GM23338 (cell line): ENCODE measurements at regions not wholly inside any gene's neighbourhood (a gene's known extent, or its start where the extent isn't known, plus 50 kb on each side); places are given as distances from the start of the nearest gene placed in this dataset.

Experiments
- ATAC-seq: fragments of 200-7000 bp; cut with Tn5 transposase; 3 replicates; pipeline ENCODE4 v1.9.1; 2020
- DNase-seq: peaks from one replicate; pipeline ENCODE4 v3.0.0-alpha.2; 2015; ENCODE audit warnings: low spot score
- H2AFZ ChIP-seq: fragments of 200-600 bp; sonication (generic); 2 replicates; pipeline ENCODE4 v1.8.0; 2016; ENCODE audit warnings: antibody characterized with exemption, mild to moderate bottlenecking, moderate library complexity
- H3F3A ChIP-seq: fragments of 200-600 bp; sonication (generic); replicated peaks from 2 replicates; pipeline ENCODE4 v1.8.0; 2017; ENCODE audit warnings: antibody characterized with exemption, mixed run types, low read depth
- H3K27ac ChIP-seq: fragments of 200-600 bp; sonication (generic); 2 replicates; pipeline ENCODE4 v1.6.1; 2016; ENCODE audit warnings: low read depth
- H3K27me3 ChIP-seq: fragments of 200-600 bp; sonication (generic); 2 replicates; pipeline ENCODE4 v1.8.0; 2016; ENCODE audit warnings: mild to moderate bottlenecking, mixed run types, moderate library complexity; ENCODE audit not compliant: insufficient read depth
- H3K36me3 ChIP-seq: fragments of 200-600 bp; sonication (generic); 2 replicates; pipeline ENCODE4 v1.8.0; 2016; ENCODE audit warnings: mild to moderate bottlenecking; ENCODE audit not compliant: insufficient read depth
- H3K4me1 ChIP-seq: fragments of 200-600 bp; sonication (generic); 2 replicates; pipeline ENCODE4 v1.8.0; 2016; ENCODE audit warnings: mild to moderate bottlenecking, moderate library complexity; ENCODE audit not compliant: insufficient read depth
- H3K4me2 ChIP-seq: fragments of 200-600 bp; sonication (generic); 2 replicates; pipeline ENCODE4 v1.7.1; 2017; ENCODE audit warnings: mixed run types
- H3K4me3 ChIP-seq: fragments of 200-600 bp; sonication (generic); 2 replicates; pipeline ENCODE4 v1.6.1; 2016; ENCODE audit warnings: mixed run types
- H3K79me2 ChIP-seq: fragments of 200-600 bp; sonication (generic); replicated peaks from 2 replicates; pipeline ENCODE4 v1.8.0; 2017; ENCODE audit warnings: mild to moderate bottlenecking; ENCODE audit not compliant: insufficient read depth
- H3K9me2 ChIP-seq: fragments of 200-600 bp; sonication (generic); 2 replicates; pipeline ENCODE4 v1.8.0; 2017; ENCODE audit not compliant: insufficient read depth
- H4K20me1 ChIP-seq: fragments of 200-600 bp; sonication (generic); replicated peaks from 2 replicates; pipeline ENCODE4 v1.8.0; 2017; ENCODE audit warnings: mild to moderate bottlenecking; ENCODE audit not compliant: insufficient read depth
- H3K27ac Mint-ChIP-seq: 2 replicates; pipeline ENCODE4 v1.8.0; 2020; ENCODE audit warnings: inconsistent platforms, mild to moderate bottlenecking, moderate library complexity, mixed read lengths
- H3K27me3 Mint-ChIP-seq: 3 replicates; pipeline ENCODE4 v1.8.0; 2022; ENCODE audit warnings: low read depth, mild to moderate bottlenecking, moderate library complexity, mixed read lengths, inconsistent platforms; ENCODE audit not compliant: insufficient read depth, poor library complexity
- H3K36me3 Mint-ChIP-seq: 3 replicates; pipeline ENCODE4 v1.8.0; 2021; ENCODE audit warnings: low read depth, mild to moderate bottlenecking, inconsistent platforms, moderate library complexity, mixed read lengths
- H3K4me1 Mint-ChIP-seq: 3 replicates; pipeline ENCODE4 v1.8.0; 2020; ENCODE audit warnings: mild to moderate bottlenecking, inconsistent platforms, mixed read lengths
- H3K4me3 Mint-ChIP-seq: 3 replicates; pipeline ENCODE4 v1.8.0; 2021; ENCODE audit warnings: moderate library complexity, mild to moderate bottlenecking, inconsistent platforms, mixed read lengths
- H3K9me3 Mint-ChIP-seq: 3 replicates; pipeline ENCODE4 v1.8.0; 2020; ENCODE audit warnings: moderate library complexity, mild to moderate bottlenecking, inconsistent platforms, mixed read lengths
- CREB1 ChIP-seq: fragments of 250-450 bp; sonication (Bioruptor Pico); IDR thresholded peaks from 2 replicates; pipeline ENCODE4 v1.5.0; 2020; ENCODE audit warnings: low read depth, mild to moderate bottlenecking, moderate library complexity
- CTCF ChIP-seq, 2 experiments: fragments of 200-600 bp in 1 of 2; sonication (generic) in 1 of 2; conservative IDR thresholded peaks; 2 replicates each; pipeline versions ENCODE4 v1.5.1 to v1.6.1; 2016 to 2017; ENCODE audit warnings: antibody characterized with exemption in 2 of 2, low read depth in 2 of 2, mild to moderate bottlenecking in 2 of 2, moderate library complexity in 1 of 2
- ETS1 ChIP-seq: IDR thresholded peaks from 2 replicates; pipeline ENCODE4 v1.6.1; 2016; ENCODE audit warnings: antibody characterized with exemption
- NANOG ChIP-seq: IDR thresholded peaks from 2 replicates; pipeline ENCODE4 v1.6.1; 2016; ENCODE audit warnings: antibody characterized with exemption, borderline replicate concordance
- STAT1 ChIP-seq: IDR thresholded peaks from one replicate; pipeline ENCODE4 v1.6.1; 2016; ENCODE audit warnings: antibody characterized with exemption; ENCODE audit not compliant: unreplicated experiment
- ZNF331 ChIP-seq: fragments of 250-450 bp; sonication (Bioruptor Pico); IDR thresholded peaks from 2 replicates; pipeline ENCODE4 v1.5.0; 2020; ENCODE audit warnings: low read depth, mild to moderate bottlenecking, moderate library complexity
- ZNF462 ChIP-seq: fragments of 250-450 bp; sonication (Bioruptor Pico); IDR thresholded peaks from 2 replicates; pipeline ENCODE4 v1.5.0; 2020; ENCODE audit warnings: mild to moderate bottlenecking, moderate library complexity

- Histone ChIP-seq H3K9me2 (peaks cover 4% of the 10 kb centered on the region), H2AFZ (no peak overlapping the region), H3K36me3 (no peaks in the 10 kb centered on the region), H3K4me2 (peak overlapping the region; percentile 53), H3F3A (no peaks in the 10 kb centered on the region), H3K79me2 (no peaks in the 10 kb centered on the region), H3K27me3 (no peaks in the 10 kb centered on the region), H3K4me3 (no peak overlapping the region), H3K27ac (no peak overlapping the region), H4K20me1 (no peaks in the 10 kb centered on the region), H3K4me1 (peaks cover 16% of the 10 kb centered on the region)
- Mint-ChIP-seq H3K9me3 (peaks cover 5% of the 10 kb centered on the region; the same call in 1 of the 3 replicates), H3K4me3 (no peak overlapping the region), H3K4me1 (peaks cover 21% of the 10 kb centered on the region), H3K27me3 (peaks cover 7% of the 10 kb centered on the region), H3K27ac (no peak overlapping the region), H3K36me3 (no peaks in the 10 kb centered on the region)
- no peak for TF ChIP-seq ETS1
- no peak for TF ChIP-seq ZNF331 (CRISPR knock-in tag)
- TF ChIP-seq NANOG: peak; percentile 84; the same call in 1 of the 2 replicates
- peak; percentile 69; the same call in 1 of the 2 replicates for TF ChIP-seq ZNF462 (CRISPR knock-in tag)
- no peak for TF ChIP-seq CTCF (conservative IDR thresholded peaks at IDR 0.05; ENCODE audit: low read depth in 2 of 2)
- no peak for TF ChIP-seq STAT1
- TF ChIP-seq CREB1 (CRISPR knock-in tag): no peak
- peak; percentile 99 for ATAC-seq
- DNase-seq: peak; percentile 64
These were observed 249.7 kb downstream of the AASDHPPT start for GRCh38 chr11:106327134-106327533.
